NCI-H69 (cell line): ENCODE measurements at regions not wholly inside any gene's neighbourhood (a gene's known extent, or its start where the extent isn't known, plus 50 kb on each side); places are given as distances from the start of the nearest gene placed in this dataset.

ENCODE experiments used
- DNase-seq: peaks from one replicate; lab custom pipeline; 2025; lab: John Stamatoyannopoulos, UW

DNA sequence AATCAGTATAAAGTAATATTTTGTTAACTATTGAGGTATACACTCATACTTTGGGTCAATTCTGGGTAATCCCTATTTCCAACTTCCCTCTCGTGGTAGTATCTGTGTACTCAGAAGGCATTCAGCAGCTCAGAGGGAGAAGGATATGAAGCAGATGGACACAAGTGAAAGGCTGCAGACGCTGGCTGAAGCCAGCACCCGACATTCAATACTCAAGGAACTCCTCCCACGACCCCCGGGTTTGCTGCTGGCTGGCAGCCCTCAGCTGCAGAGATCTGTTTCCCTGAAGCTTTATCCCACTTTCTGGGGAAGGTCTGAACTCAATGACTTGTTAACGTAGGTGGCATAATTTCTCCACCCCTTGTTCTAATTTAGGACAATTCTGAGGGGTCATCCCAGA, 847.3 kb upstream of the SOX11 start:
- DNase-seq, result peak; percentile 38

DNA sequence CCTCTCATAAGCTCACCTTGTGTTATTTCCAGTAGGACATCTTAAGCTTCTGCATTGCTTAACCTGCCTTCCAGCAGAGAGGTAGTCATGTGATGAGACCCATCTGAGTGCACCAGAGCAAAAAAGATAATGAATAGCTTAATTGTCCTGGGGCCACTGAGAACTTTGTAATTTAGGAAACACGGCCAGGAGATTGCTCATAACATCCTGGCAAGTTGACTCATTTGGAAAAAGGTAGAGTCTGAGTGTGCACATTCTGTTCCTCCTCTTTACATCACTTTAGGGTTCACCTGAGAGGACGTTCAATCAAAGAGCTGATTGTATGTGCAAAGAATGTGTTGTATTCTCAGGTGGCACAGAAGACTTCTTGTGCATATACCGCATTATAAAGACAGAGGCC, 830.2 kb upstream of the SOX11 start:
- DNase-seq, result peak; percentile 13

DNA sequence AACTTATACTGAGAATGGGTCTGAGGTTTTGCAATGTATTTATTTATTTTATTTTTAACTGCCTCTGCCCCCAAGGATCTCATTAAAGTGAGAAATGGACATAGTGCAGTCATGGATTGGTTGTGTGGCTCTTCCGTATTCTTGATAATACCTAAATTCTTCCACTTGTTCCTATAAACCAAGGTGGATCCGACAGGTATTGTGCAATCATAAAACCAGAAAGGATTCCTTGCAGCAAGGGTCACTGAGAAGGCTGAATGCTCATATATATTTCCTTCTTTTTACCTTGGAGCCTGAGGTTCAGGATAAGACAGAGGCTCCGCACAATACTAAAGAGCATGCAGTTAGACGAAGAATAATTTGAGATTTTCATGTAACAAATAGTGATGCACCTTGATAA, 826.0 kb upstream of the SOX11 start:
- no peak for DNase-seq

DNA sequence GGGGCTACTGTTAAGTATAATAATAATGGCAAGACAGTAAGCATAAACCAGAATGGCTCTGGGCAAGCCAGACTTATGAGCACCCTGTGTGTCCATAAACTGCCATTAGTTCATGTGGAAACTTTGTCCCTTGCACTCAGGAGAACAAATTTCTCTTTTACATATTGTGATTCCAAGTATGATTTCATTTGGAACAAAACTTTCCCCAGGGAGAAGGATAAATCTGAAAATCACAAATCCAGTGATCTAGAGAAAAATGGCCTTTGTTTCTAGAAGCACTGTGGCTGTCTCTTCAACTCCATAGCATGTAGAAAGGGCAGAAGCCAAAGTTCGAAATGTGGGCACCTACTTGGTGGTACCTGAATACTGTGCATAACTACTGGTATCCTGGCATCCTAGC, 823.7 kb upstream of the SOX11 start:
- no peak for DNase-seq

DNA sequence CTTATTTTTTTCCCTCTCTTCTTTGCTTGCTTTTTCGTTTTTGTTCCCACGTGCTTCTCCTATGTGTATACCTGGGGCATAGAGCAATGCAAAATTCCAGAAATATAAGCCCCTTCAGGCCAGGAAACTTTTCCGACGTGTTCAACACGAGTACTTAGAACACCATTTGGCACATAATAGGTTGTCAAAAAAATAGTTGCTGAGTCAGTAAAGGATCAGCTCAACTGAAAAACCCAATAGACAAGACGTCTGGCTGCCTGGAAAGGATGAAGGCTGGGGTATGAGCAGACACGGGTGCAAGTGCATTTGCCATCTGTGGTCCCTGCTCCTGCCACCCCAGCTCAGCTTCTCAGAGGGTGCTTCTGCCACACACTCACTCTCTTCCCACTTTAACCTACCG, 823.0 kb upstream of the SOX11 start:
- DNase-seq, result no peak

DNA sequence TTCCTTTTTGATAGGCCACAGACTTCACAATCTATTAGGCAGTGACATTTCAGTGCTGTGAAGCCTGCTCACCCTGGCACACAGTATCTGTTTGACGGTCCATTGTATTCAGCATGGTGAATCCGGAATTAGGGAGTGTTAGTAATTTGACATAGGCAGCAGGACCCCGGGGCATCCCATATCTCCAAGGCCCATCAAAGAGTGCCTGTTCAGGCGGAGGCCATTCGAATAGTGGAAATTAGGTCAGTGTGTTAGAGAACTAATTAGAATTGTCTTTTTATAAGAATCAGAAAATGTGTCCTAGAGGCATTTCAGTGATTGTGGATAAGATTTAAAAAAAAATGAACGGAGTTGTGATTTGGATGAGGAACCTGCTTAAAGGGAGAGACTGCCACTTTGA, 818.8 kb upstream of the SOX11 start:
- DNase-seq, result no peak

DNA sequence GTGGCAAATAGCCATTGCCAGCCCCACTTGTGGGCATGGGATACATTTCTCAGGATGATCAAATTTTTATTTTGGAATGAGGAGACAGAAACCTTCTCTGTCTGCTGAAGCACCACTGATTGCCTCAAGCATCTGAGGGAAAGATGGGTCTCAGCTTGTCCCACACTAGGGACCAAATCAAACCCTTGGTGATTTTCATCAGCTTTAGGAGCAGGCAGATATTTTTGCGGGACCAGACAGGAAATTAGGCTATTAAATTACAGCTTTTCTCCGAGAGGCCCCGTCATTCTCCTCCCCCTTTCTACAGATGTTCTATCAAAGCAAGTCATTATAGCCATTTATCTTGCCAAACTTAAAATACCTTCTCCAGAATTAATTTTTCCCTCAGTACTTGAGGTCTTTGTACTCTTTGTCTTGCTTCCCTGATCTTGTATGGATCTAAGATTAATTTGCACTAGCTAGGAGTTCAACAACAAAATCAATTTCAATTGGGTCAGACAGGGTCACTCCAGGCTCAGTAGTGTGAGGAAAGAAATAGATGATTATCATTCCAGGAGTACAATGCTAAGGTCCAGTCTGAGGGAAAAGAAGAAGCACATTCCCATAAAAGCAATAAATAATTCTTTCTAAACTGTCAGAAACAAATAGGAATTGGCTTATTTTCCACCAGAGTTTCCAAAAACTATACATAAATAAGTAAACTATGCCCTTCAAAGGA, 818.1 kb upstream of the SOX11 start:
- DNase-seq, result no peak

DNA sequence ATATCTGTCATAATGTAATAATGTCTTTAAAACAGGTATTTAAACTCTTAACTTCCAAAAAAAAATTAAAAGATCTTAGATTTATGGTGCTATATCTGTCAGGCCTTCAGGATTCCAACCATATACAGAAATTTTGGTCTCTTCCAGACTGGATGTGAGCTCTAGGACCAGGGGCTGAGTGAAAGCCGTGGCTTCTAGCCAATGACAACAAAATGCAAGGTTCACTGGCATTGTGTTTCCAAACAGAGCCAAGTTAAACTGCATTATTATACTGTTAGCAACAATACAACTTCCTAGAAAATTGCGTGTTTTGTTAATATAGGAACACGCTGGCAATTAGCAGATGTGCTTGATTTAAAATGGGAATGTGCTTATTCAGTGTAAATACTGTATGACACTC, 809.8 kb upstream of the SOX11 start:
- DNase-seq, result peak; percentile 79

DNA sequence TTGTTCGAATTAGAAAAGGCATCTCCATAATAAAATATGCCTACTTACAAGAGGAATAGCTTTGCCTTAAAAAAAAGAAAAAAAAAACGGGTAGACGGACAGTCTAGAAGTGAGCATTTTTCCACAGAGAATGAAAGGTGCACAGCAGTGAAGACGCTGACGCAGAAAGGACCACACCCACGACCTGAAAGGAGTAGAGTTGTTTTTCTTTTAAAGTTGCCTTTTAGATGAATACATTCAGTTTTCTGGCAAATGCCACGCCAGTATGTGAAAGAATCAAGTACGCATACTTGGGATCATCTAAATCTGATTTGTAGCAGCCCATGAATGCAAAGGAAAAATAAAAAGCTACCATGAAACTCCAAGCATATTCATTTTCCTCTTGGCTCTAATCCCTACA, 809.2 kb upstream of the SOX11 start:
- DNase-seq, result no peak

DNA sequence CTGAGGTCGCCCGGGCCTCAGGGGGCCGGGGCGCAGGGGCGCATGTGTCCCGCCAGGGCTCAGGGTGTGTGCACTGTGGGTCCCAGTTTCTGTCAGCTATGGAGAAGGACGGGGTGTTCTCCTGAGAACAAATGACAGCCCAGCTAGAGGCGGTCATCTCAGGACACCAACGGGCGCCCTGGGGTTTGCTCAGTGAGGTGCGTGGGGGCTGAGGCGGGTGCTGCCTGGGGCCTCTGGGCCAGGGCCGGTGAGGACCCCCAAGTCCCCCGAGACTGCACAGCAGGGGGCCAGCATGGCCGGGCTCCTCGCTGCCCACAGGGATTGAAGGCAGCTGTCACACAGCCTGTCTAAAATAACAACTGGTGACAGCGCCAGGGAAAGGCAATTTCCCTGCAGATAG, 808.8 kb upstream of the SOX11 start:
- DNase-seq, result no peak

DNA sequence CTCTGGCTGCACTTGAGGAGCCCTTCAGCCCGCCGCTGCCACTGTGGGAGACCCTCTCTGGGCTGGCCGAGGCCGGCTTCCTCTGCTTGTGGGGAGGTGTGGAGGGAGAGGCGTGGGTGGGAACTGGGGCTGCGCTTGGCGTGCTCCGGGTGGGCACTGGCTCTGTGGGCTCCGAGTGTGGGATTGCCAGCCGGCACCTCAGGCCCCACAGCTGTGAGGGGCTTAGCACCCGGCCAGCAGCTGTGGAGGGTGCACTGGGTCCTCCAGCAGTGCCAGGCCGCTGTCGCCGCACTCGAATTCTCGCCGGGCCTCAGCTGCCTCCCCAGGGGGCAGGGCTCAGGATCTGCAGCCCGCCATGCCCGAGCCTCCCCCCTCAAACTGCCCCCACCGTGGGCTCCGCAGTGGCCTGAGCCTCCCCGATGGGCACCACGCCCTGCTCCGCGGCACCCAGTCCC, 808.0 kb upstream of the SOX11 start:
- DNase-seq, result no peak

DNA sequence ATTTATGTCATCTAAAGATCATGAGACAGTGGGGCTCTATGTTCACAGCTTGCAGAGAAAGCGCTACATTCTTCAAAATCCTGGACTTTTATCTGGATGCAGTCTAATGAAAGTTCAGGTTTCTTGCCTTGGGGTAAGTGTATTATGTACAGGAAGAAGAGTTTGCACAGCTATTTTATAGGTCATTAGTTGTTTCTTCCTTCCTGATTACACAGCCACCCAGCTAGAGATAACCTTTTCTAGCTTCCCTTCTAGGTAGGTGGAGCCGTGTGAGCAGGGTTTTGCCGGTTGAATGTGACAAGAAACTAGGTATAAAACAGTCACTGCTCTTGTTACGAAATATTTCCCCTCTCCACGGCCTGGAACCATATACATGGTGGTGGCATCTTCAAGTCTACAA, 800.8 kb upstream of the SOX11 start:
- no peak for DNase-seq

DNA sequence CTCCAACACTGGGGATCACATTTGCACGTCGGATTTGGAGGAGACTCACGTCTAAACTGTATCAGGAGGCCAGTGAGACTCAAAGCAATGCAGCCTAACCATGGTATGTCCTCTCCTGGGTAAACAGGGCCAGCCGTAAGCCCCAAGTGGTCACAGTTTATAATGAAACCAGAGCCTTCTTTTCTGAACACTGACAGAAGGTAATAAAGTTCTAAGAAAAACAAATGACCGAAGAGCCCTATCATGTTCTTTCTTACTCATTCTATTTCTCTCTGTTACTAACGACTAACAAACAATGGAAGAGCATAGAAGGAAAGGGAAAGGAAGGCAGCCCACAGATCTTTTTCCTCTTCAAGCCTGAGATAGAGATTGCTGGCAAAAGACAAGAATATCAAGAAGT, 796.8 kb upstream of the SOX11 start:
- no peak for DNase-seq

DNA sequence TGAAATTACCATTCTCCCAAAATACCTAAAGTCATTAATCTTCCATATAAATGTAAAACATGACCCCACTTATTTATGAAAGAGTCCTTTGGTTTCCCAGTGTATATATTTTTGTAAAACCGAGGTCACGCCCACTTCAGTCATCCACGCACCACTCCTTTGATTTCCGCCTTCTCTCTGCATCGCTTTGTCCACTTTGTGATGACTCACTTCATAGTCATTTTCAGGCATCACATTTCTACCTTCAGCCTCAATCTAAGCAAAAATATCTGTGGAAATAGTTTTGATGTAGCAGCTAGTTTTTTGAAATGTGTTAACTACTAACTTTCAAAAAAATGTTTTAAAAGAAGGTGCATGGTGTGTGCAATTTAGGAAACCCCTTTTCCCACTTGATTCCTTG, 793.5 kb upstream of the SOX11 start:
- no peak for DNase-seq

DNA sequence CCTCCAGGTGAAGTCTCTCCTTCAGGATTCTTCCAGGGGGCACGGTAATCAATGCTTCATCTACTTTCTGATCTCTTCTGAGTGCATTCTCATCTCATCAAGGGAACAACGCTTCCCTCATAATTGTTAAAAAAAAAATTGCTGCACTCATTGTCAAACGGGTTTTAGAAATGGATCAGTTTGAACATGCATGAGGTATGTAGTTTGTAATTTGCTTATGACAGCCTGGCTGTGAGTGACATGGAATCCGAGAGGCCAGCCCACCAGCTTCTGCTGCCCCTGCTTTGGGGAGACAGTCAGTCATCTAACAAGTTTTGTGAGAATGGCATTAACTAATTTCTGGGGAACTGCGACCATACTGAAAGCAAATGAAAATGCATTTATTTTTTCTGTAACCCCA, 791.9 kb upstream of the SOX11 start:
- no peak for DNase-seq

DNA sequence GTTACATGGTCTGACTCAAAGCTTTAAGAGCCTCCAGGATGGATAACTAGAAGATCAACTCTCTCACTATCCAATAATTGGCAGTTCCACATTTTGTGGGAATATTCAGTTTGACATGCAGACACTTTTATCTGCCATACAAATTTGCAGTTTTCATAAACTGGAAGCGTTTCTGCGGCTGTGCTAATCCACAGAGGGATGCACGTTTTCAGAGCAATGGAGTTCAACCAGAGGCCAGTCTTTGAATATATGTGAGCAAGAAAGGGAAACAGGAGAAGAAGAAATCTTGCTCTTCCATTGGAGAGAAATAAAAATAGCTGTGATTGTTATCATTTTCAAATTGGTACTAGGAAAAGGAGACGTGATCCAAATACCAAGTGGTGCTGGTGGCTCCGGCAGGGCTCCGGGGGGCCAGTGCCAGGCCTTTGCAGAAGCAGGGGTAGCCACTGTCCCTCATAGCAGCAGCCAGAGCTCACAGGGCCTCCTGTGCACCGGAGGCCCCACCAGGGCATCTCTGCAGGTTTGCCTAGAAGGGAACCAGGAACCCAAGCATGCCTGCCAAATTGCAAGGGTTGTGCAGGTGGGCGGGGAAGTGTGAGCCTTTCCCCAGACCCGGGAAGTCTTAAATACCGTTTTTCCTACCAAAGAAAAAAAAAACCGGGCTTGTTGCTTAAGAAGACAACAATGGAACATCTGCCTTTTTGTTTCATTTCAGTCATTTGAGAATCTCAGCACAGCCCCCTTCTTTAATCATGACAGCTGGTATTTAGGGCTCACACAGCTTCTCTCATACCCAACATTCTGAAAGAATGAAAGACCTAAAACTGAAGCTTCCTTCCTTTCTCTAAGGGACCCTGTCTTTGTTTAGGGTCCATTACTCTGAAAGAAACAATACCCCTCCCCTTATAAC, 791.1 kb upstream of the SOX11 start:
- peak; percentile 68 for DNase-seq

DNA sequence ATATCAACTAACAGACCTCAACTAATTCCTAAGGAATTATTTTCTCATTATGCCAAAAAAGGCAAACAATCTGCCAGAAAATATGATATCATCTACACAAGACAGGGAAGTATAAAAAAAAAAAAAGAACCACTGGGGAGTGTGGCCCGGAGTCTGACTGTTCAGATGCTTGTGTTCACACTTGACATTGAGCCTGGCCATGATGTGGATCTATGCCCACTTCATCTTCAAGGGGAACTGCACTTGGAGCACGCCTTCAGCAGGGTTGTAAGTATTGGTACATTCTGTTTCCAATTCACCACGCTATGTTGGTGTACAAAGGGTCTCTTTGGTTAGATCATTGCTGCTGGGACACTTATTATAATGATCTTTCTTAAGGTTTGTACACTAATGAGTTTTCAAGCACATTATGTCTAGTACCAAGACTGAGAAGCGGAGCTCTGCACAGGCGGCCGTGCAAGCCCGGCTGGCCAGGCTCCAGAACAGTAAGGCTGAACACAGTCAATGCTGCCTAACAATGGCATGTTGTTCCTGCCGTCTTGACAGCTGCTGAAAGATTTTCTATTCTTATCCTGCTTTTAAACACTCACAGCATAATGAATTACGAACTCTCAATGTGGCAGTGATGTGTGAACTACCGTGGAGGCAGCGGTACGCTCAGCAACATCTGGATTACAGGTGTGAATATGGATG, 788.4 kb upstream of the SOX11 start:
- no peak for DNase-seq

DNA sequence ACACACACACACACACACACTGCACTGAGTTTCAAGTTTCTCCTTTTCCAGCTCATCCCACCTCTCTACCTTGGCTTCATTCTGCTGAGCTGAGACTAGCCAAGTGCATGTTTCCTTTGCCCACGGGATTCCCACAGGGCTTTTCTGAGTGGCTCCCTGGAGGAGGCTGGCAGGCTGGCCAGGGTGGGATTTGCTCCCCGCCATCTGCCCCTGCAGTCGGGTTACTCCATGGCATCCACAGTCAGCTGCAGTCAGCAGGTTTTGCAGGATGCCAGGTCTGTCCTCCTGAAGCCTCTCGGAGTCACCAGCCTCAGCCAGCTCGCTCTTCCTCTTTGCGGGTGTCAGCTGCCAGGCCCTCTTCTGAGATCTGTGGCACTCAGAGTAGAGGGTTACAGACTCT, 783.7 kb upstream of the SOX11 start:
- peak; percentile 9 for DNase-seq

DNA sequence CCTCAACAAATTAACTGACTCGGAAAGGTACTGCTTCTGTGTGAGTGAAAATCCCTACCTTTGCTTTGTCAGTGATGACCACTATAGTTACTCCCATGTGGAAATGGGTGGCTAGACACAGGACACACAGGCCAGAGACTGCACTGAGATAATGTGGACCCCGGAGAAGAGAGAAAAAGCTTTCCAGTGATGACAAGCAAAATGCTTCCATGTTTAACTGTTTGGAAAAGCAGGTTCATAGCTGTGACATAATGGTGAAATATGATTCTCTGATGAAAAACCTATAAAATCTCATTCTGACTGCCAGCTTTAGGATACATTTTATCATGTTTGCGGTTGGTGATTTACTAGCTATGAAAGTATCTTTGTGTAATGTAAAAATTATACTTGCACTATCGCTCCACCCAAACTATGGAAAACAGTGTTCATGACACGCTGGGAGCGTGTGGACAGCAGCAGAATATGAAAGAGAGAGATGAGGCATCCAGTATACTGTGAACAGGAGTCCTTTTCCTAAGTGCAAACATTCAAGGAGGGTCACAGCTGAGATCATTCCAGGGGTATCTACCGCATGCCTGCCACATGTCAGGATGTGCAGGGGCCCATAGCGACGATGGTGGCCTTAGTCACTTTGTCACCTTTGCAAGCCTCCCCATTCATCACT, 782.7 kb upstream of the SOX11 start:
- DNase-seq, result no peak

DNA sequence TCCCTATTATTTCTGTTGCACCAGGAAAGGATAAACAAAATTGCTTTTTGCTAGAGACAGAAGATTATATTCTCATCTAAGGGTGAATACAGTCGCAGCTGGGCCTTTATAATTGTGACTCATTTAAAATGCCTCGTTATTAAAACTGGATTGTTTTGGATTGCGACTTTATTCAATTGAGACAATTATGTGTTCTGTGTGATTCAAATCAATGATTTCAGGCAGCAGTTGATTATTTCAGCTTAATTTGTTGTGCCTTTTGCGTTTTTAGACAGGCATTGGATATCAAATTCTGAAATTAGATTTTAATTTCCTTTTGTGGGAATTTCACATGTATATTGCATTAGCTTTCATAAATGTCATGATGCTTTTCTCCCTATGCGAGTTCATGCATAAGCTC, 778.1 kb upstream of the SOX11 start:
- no peak for DNase-seq

DNA sequence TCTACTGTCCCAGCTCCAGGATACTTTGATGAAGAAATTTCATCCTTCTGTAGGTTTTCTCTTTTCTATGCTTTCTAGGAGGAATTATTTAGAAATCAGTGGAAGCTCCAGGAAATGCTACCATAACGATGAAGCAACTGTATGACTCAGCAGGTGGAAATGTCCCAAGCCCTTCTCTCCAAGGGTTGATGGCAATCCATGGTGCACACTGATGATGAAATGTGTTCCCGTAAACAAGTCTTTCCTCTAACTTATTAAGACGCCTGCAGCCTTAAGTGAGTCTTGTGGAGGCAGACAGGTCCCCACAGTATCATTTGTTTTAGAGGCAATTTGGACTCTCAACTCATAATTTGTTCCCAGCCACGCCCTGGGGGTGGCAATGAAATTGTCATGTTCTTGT, 777.6 kb upstream of the SOX11 start:
- DNase-seq, result no peak

DNA sequence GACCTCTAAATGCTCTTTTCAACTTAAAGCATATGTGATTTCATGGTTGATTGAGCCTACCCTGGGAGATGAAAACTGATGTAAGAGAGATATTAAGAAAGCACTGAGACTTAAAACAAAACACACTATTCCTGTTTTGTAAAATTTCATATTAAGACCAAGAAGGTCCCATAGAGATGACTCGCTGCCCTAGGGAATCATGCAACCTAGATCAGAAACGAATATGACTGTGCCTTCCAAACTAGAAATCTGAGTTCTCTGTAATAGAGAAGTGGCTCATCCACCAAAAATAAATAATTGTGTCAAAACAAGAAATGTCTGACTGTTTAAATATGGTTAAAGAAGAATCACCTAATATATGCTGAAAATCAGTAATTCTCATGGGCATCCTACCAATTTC, 776.8 kb upstream of the SOX11 start:
- DNase-seq, result no peak
